ENCODE measurements at regions not wholly inside any gene's neighbourhood (a gene's known extent, or its start where the extent isn't known, plus 50 kb on each side); places are given as distances from the start of the nearest gene placed in this dataset.

- H3K27me3 ChIP-seq (ENCODE audit: insufficient read depth, poor library complexity, severe bottlenecking), result no peaks in the 10 kb centered on the region
- H3K4me3 ChIP-seq (replicated peaks; ENCODE audit: insufficient read depth, low read length), result no peak overlapping the region
- no peak for DNase-seq (ENCODE audit: low read depth in 1 of 2, low spot score in 1 of 2)
- TF ChIP-seq REST (IDR thresholded peaks at IDR 0.05; ENCODE audit: insufficient replicate concordance, low read depth) (no peak), SPI1 (IDR thresholded peaks at IDR 0.05; ENCODE audit: borderline replicate concordance, low read depth) (no peak), GABPA (IDR thresholded peaks at IDR 0.05; ENCODE audit: low read depth) (no peak), POLR2AphosphoS5 (IDR thresholded peaks at IDR 0.05; ENCODE audit: low read depth) (no peak), CTCF (IDR thresholded peaks at IDR 0.05; ENCODE audit: insufficient read depth, low read length) (no peak)
- H3K27ac ChIP-seq (replicated peaks), result no peak overlapping the region
Measured at GRCh38 chr13:90984756-90985155, 362.7 kb upstream of the MIR17HG start.

GRCh38 chr13:90995001-90995400 lies 352.5 kb upstream of the MIR17HG start:
- no peak overlapping the region for H3K4me3 ChIP-seq (replicated peaks; ENCODE audit: insufficient read depth, low read length)
- no peak for TF ChIP-seq SPI1 (IDR thresholded peaks at IDR 0.05; ENCODE audit: borderline replicate concordance, low read depth)
- no peak for TF ChIP-seq REST (IDR thresholded peaks at IDR 0.05; ENCODE audit: insufficient replicate concordance, low read depth)
- no peak for TF ChIP-seq GABPA (IDR thresholded peaks at IDR 0.05; ENCODE audit: low read depth)
- no peak for TF ChIP-seq CTCF (IDR thresholded peaks at IDR 0.05; ENCODE audit: insufficient read depth, low read length)
- no peak for TF ChIP-seq POLR2AphosphoS5 (IDR thresholded peaks at IDR 0.05; ENCODE audit: low read depth)
- no peaks in the 10 kb centered on the region for H3K27me3 ChIP-seq (ENCODE audit: insufficient read depth, poor library complexity, severe bottlenecking)

GRCh38 chr13:90995614-90996013 lies 351.9 kb upstream of the MIR17HG start:
- no peak for DNase-seq (ENCODE audit: low read depth in 1 of 2, low spot score in 1 of 2)
- Histone ChIP-seq H3K27me3 (ENCODE audit: insufficient read depth, poor library complexity, severe bottlenecking) (no peaks in the 10 kb centered on the region), H3K27ac (replicated peaks) (no peak overlapping the region), H3K4me3 (replicated peaks; ENCODE audit: insufficient read depth, low read length) (no peak overlapping the region)
- TF ChIP-seq REST (IDR thresholded peaks at IDR 0.05; ENCODE audit: insufficient replicate concordance, low read depth) (no peak), GABPA (IDR thresholded peaks at IDR 0.05; ENCODE audit: low read depth) (no peak), SPI1 (IDR thresholded peaks at IDR 0.05; ENCODE audit: borderline replicate concordance, low read depth) (no peak), POLR2AphosphoS5 (IDR thresholded peaks at IDR 0.05; ENCODE audit: low read depth) (no peak), CTCF (IDR thresholded peaks at IDR 0.05; ENCODE audit: insufficient read depth, low read length) (no peak)

More at GRCh38 chr13:90995001-90995400, 352.5 kb upstream of the MIR17HG start:
- no peak for DNase-seq (ENCODE audit: low read depth in 1 of 2, low spot score in 1 of 2)
- H3K27ac ChIP-seq (replicated peaks), result no peak overlapping the region
